Loucy (cell line): ENCODE measurements at regions not wholly inside any gene's neighbourhood (a gene's known extent, or its start where the extent isn't known, plus 50 kb on each side); places are given as distances from the start of the nearest gene placed in this dataset.

Experiments
- H2AFZ ChIP-seq: fragments of 200-600 bp; sonication (generic); 2 replicates; pipeline ENCODE4 v1.6.0; 2016; ENCODE audit warnings: antibody characterized with exemption, mild to moderate bottlenecking, low read length, moderate library complexity
- H3F3A ChIP-seq: fragments of 200-600 bp; 2 replicates; pipeline ENCODE4 v1.6.0; 2016; ENCODE audit warnings: antibody characterized with exemption, low read depth, mild to moderate bottlenecking
- H3K27me3 ChIP-seq: fragments of 200-600 bp; sonication (generic); 2 replicates; pipeline ENCODE4 v1.6.1; 2014; ENCODE audit warnings: low read length, mild to moderate bottlenecking; ENCODE audit not compliant: insufficient read depth, poor library complexity, severe bottlenecking
- H3K36me3 ChIP-seq: fragments of 200-600 bp; sonication (generic); 2 replicates; pipeline ENCODE4 v1.6.1; 2016; ENCODE audit warnings: low read length; ENCODE audit not compliant: insufficient read depth
- H3K4me1 ChIP-seq: fragments of 200-600 bp; sonication (generic); 2 replicates; pipeline ENCODE4 v1.5.1; 2014; ENCODE audit warnings: low read length, mild to moderate bottlenecking; ENCODE audit not compliant: insufficient read depth, poor library complexity, severe bottlenecking
- H3K4me2 ChIP-seq: fragments of 200-600 bp; sonication (generic); 2 replicates; pipeline ENCODE4 v1.6.0; 2014; ENCODE audit warnings: antibody characterized with exemption, low read length, low read depth, mild to moderate bottlenecking; ENCODE audit not compliant: poor library complexity, severe bottlenecking
- H3K4me3 ChIP-seq: fragments of 200-600 bp; sonication (generic); 2 replicates; pipeline ENCODE4 v1.5.1; 2014; ENCODE audit warnings: low read length, mild to moderate bottlenecking, mixed read lengths; ENCODE audit not compliant: poor library complexity, severe bottlenecking
- H3K79me2 ChIP-seq: fragments of 200-600 bp; sonication (generic); 2 replicates; pipeline ENCODE4 v1.6.1; 2014; ENCODE audit warnings: low read length; ENCODE audit not compliant: insufficient read depth
- H3K9ac ChIP-seq: fragments of 200-600 bp; sonication (generic); 2 replicates; pipeline ENCODE4 v1.6.0; 2014; ENCODE audit warnings: mild to moderate bottlenecking, low read depth, low read length, moderate library complexity; ENCODE audit not compliant: poor library complexity, severe bottlenecking
- H3K9me2 ChIP-seq: fragments of 200-600 bp; sonication (generic); replicated peaks from 2 replicates; pipeline ENCODE4 v1.6.1; 2016; ENCODE audit warnings: low read depth, low read length, mixed read lengths
- H3K9me3 ChIP-seq: fragments of 200-600 bp; sonication (generic); 2 replicates; pipeline ENCODE4 v1.6.1; 2014; ENCODE audit warnings: mild to moderate bottlenecking, antibody characterized with exemption, low read length, low read depth; ENCODE audit not compliant: insufficient read depth
- H4K20me1 ChIP-seq: fragments of 200-600 bp; sonication (generic); 2 replicates; pipeline ENCODE4 v1.6.0; 2014; ENCODE audit warnings: antibody characterized with exemption, low read length, mild to moderate bottlenecking; ENCODE audit not compliant: insufficient read depth, poor library complexity, severe bottlenecking
- CTCF ChIP-seq: fragments of 200-600 bp; sonication (generic); conservative IDR thresholded peaks from 2 replicates; pipeline ENCODE4 v1.5.1; 2014; ENCODE audit warnings: mild to moderate bottlenecking, antibody characterized with exemption, low read length
- EZH2phosphoT487 ChIP-seq: fragments of 200-600 bp; IDR thresholded peaks from 2 replicates; pipeline ENCODE4 v1.6.1; 2018; ENCODE audit warnings: antibody characterized with exemption, mild to moderate bottlenecking, moderate library complexity, borderline replicate concordance

- H2AFZ ChIP-seq: no peak overlapping the region
- H3K4me2 ChIP-seq: no peak overlapping the region
- H3K36me3 ChIP-seq: no peaks in the 10 kb centered on the region
- H3K4me1 ChIP-seq: no peaks in the 10 kb centered on the region
- H4K20me1 ChIP-seq: no peaks in the 10 kb centered on the region
- no peak for TF ChIP-seq CTCF
- TF ChIP-seq EZH2phosphoT487: no peak
- H3K79me2 ChIP-seq: no peaks in the 10 kb centered on the region
- no peaks in the 10 kb centered on the region for H3K27me3 ChIP-seq
- no peak overlapping the region for H3K9ac ChIP-seq
- H3K4me3 ChIP-seq: no peak overlapping the region
- no peaks in the 10 kb centered on the region for H3K9me2 ChIP-seq
- H3K9me3 ChIP-seq: no peaks in the 10 kb centered on the region
- H3F3A ChIP-seq: no peaks in the 10 kb centered on the region
Observed at GRCh38 chr14:66072190-66073084, 413.7 kb upstream of the CCDC196 start.

- H3K4me3 ChIP-seq: no peak overlapping the region
- no peaks in the 10 kb centered on the region for H3K79me2 ChIP-seq
- H3K9me3 ChIP-seq: no peaks in the 10 kb centered on the region
- H3F3A ChIP-seq: no peaks in the 10 kb centered on the region
- no peak overlapping the region for H2AFZ ChIP-seq
- H3K4me2 ChIP-seq: no peak overlapping the region
- no peaks in the 10 kb centered on the region for H3K9me2 ChIP-seq
- TF ChIP-seq EZH2phosphoT487 (no peak), CTCF (no peak)
- no peaks in the 10 kb centered on the region for H3K27me3 ChIP-seq
- H4K20me1 ChIP-seq: no peaks in the 10 kb centered on the region
- no peaks in the 10 kb centered on the region for H3K36me3 ChIP-seq
- no peaks in the 10 kb centered on the region for H3K4me1 ChIP-seq
- no peak overlapping the region for H3K9ac ChIP-seq
Observed at GRCh38 chr14:66074537-66074936, 411.6 kb upstream of the CCDC196 start.

GRCh38 chr14:66076176-66076575, 410.0 kb upstream of the CCDC196 start:
- no peak overlapping the region for H3K4me3 ChIP-seq
- H3F3A ChIP-seq: no peaks in the 10 kb centered on the region
- TF ChIP-seq CTCF (no peak), EZH2phosphoT487 (no peak)
- no peaks in the 10 kb centered on the region for H4K20me1 ChIP-seq
- no peaks in the 10 kb centered on the region for H3K9me3 ChIP-seq
- H2AFZ ChIP-seq: no peak overlapping the region
- H3K27me3 ChIP-seq: no peaks in the 10 kb centered on the region
- no peaks in the 10 kb centered on the region for H3K4me1 ChIP-seq
- H3K9me2 ChIP-seq: no peaks in the 10 kb centered on the region
- H3K36me3 ChIP-seq: no peaks in the 10 kb centered on the region
- no peaks in the 10 kb centered on the region for H3K79me2 ChIP-seq
- H3K9ac ChIP-seq: no peak overlapping the region
- H3K4me2 ChIP-seq: no peak overlapping the region
